PC-3 (cell line): ENCODE measurements at regions not wholly inside any gene's neighbourhood (a gene's known extent, or its start where the extent isn't known, plus 50 kb on each side); places are given as distances from the start of the nearest gene placed in this dataset.

Experiments used
- ATAC-seq: fragments of 200-7000 bp; cut with Tn5 transposase; 2 replicates; pipeline ENCODE4 v1.9.1; 2020; ENCODE audit warnings: mild to moderate bottlenecking, moderate library complexity
- BruUV-seq: library from RNA; stranded (reverse); fragments of 400-500 nt; replicated peaks from 2 replicates; lab custom pipeline; 2021; lab: Mats Ljungman, UMichigan
- CTCF ChIA-PET: fragments of 300-600 bp; sonication (Branson Sonifier 250); formaldehyde crosslinking; loops from one replicate; lab custom pipeline; 2022; ENCODE audit warnings: antibody characterized with exemption; lab: Charles Lee
- POLR2A ChIA-PET: fragments of 300-600 bp; sonication (Branson Sonifier 250); formaldehyde crosslinking; loops from one replicate; lab custom pipeline; 2022; ENCODE audit warnings: antibody characterized with exemption; ENCODE audit not compliant: unreplicated experiment; lab: Charles Lee
- DNase-seq: peaks from one replicate; pipeline ENCODE4 v3.0.0-alpha.2; 2015
- H2AFZ ChIP-seq: fragments of 300-600 bp; sonication (generic); 2 replicates; pipeline ENCODE4 v1.6.0; 2016; ENCODE audit warnings: antibody characterized with exemption, low read length
- H3F3A ChIP-seq: fragments of 300-600 bp; sonication (generic); one replicate; pipeline ENCODE4 v1.6.0; 2017; ENCODE audit warnings: antibody characterized with exemption, low read length, control low read depth, mild to moderate bottlenecking; ENCODE audit not compliant: unreplicated experiment
- H3K27ac ChIP-seq: fragments of 300-600 bp; sonication (generic); 2 replicates; pipeline ENCODE4 v1.5.1; 2016; ENCODE audit warnings: mild to moderate bottlenecking, low read length
- H3K27me3 ChIP-seq: fragments of 300-600 bp; sonication (generic); 2 replicates; pipeline ENCODE4 v1.6.1; 2016; ENCODE audit warnings: low read length, mixed read lengths
- H3K36me3 ChIP-seq: fragments of 300-600 bp; sonication (generic); 2 replicates; pipeline ENCODE4 v1.6.1; 2016; ENCODE audit warnings: low read depth, mixed run types, low read length, mixed read lengths
- H3K4me1 ChIP-seq: fragments of 300-600 bp; sonication (generic); 2 replicates; pipeline ENCODE4 v1.5.1; 2016; ENCODE audit warnings: low read length; ENCODE audit not compliant: insufficient read depth
- H3K4me2 ChIP-seq: fragments of 300-600 bp; sonication (generic); 2 replicates; pipeline ENCODE4 v1.6.0; 2016; ENCODE audit warnings: low read length
- H3K4me3 ChIP-seq: fragments of 300-600 bp; sonication (generic); 2 replicates; pipeline ENCODE4 v1.5.1; 2016; ENCODE audit warnings: mild to moderate bottlenecking, low read length, mixed read lengths
- H3K79me2 ChIP-seq: fragments of 300-600 bp; sonication (generic); 2 replicates; pipeline ENCODE4 v1.6.1; 2017; ENCODE audit warnings: low read length, mixed read lengths
- H3K9ac ChIP-seq: fragments of 300-600 bp; sonication (generic); 2 replicates; pipeline ENCODE4 v1.6.0; 2016; ENCODE audit warnings: mild to moderate bottlenecking, low read length
- H3K9me2 ChIP-seq: fragments of 300-600 bp; sonication (generic); replicated peaks from 2 replicates; pipeline ENCODE4 v1.6.1; 2016; ENCODE audit warnings: mixed run types, low read length, mixed read lengths
- H3K9me3 ChIP-seq: fragments of 300-600 bp; sonication (generic); 2 replicates; pipeline ENCODE4 v1.6.1; 2016; ENCODE audit warnings: low read length, mixed read lengths
- H4K20me1 ChIP-seq: fragments of 300-600 bp; sonication (generic); 2 replicates; pipeline ENCODE4 v1.6.1; 2016; ENCODE audit warnings: low read length, mixed read lengths
- EZH2 ChIP-seq: fragments of 300-600 bp; sonication (generic); IDR thresholded peaks from one replicate; pipeline ENCODE4 v1.6.1; 2017; ENCODE audit warnings: antibody characterized with exemption, mild to moderate bottlenecking, low read length; ENCODE audit not compliant: unreplicated experiment
- EZH2phosphoT487 ChIP-seq: fragments of 300-600 bp; sonication (generic); IDR thresholded peaks from 2 replicates; pipeline ENCODE4 v1.6.1; 2018; ENCODE audit warnings: mild to moderate bottlenecking, antibody characterized with exemption, low read length, borderline replicate concordance
- intact Hi-C: fragments of 100-400 bp; cut with micrococcal nuclease; formaldehyde crosslinking; loops from 2 replicates; pipeline ENCODE4 v1.9.0; 2023
- TF ChIP-seq, protein P1 (sequence below): fragments of 300-600 bp; sonication (generic); conservative IDR thresholded peaks from 2 replicates; pipeline ENCODE4 v1.5.1; 2017; ENCODE audit warnings: antibody characterized with exemption, low read depth, mild to moderate bottlenecking, low read length

DNA sequence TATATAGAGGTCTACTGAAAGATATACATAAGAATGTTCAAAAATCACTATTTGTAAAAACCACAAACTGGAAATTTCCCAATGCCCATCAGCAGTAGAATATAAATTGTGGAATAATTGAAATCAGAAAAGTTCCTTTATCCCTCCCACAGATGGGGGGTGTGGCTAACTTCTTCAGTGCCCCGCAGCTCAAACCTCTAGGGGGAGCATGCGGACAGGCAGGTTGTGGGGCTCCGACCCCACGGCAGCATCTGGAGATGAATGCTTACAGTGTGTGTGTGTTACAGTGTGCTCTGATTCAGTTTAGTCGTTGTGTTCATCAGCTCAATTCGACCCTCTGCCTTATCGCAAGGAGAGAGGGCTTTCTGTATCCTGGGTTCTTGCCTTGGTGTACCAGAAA, 262.1 kb upstream of the LRRC7 start:
- no peak overlapping the region for H3K4me3 ChIP-seq
- ChIA-PET CTCF (no interaction called here), POLR2A (no interaction called here)
- no peak overlapping the region for H3K9ac ChIP-seq
- intact Hi-C loops = no loop called here
- no peaks in the 10 kb centered on the region for H4K20me1 ChIP-seq
- no peaks in the 10 kb centered on the region for H3K9me3 ChIP-seq
- no peaks in the 10 kb centered on the region for H3K27me3 ChIP-seq
- no peaks in the 10 kb centered on the region for H3K4me1 ChIP-seq
- DNase-seq (peak; percentile 23), ATAC-seq (no peak)
- no peaks in the 10 kb centered on the region for H3K9me2 ChIP-seq
- H3K36me3 ChIP-seq = no peaks in the 10 kb centered on the region
- BruUV-seq = no TSS peak
- TF ChIP-seq EZH2phosphoT487 = no peak
- TF ChIP-seq, protein P1, sequence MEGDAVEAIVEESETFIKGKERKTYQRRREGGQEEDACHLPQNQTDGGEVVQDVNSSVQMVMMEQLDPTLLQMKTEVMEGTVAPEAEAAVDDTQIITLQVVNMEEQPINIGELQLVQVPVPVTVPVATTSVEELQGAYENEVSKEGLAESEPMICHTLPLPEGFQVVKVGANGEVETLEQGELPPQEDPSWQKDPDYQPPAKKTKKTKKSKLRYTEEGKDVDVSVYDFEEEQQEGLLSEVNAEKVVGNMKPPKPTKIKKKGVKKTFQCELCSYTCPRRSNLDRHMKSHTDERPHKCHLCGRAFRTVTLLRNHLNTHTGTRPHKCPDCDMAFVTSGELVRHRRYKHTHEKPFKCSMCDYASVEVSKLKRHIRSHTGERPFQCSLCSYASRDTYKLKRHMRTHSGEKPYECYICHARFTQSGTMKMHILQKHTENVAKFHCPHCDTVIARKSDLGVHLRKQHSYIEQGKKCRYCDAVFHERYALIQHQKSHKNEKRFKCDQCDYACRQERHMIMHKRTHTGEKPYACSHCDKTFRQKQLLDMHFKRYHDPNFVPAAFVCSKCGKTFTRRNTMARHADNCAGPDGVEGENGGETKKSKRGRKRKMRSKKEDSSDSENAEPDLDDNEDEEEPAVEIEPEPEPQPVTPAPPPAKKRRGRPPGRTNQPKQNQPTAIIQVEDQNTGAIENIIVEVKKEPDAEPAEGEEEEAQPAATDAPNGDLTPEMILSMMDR = peak; percentile 46
- H3K4me2 ChIP-seq = no peak overlapping the region
- no peak overlapping the region for H2AFZ ChIP-seq
- no peaks in the 10 kb centered on the region for H3K79me2 ChIP-seq
- no peaks in the 10 kb centered on the region for H3F3A ChIP-seq
- H3K27ac ChIP-seq = no peak overlapping the region

DNA sequence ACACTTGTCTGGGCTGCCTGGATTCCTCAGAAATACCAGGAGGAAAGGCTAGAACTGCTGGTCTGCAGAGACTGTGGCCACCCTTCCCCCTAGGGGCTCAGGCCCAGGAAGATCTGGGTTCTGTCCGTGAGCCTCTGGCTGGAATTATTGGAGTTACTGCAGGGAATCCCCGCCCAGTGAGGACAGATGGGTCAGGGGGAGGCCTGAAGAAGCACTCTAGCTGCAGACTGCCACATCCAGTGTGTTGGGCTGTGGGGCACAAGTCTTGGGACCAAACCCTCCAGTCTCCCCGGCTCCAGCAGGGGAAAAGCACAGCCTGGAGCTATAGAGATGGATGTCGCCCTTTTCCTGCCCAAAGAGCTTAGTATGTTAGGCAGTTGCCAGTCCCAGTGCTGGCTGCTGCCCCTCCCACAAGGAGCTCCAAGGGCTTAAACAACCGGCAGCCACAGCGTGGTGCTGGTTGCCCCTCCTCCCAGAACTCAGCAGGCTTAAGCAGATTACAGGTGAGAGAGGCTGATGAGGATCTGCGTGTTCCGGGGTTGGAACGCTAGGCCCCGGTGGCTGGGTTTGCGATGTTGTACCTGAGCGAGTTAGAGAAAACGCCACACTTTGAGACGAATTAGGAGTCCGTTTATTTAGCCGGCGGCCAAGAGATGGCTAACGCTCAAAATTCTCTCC, 255.5 kb upstream of the LRRC7 start:
- H3K79me2 ChIP-seq = no peaks in the 10 kb centered on the region
- H3K27me3 ChIP-seq = 0 out of 2 replicates have a peak, but pooled peaks cover 5% of the 10 kb centered on the region
- H3K9ac ChIP-seq = no peak overlapping the region
- H3K27ac ChIP-seq = no peak overlapping the region
- H2AFZ ChIP-seq = no peak overlapping the region
- H3K9me2 ChIP-seq = no peaks in the 10 kb centered on the region
- H3K4me3 ChIP-seq = no peak overlapping the region
- TF ChIP-seq EZH2 (no peak), EZH2phosphoT487 (no peak)
- TF ChIP-seq, protein P1 = no peak
- no TSS peak for BruUV-seq
- no peaks in the 10 kb centered on the region for H3K9me3 ChIP-seq
- ATAC-seq (no peak), DNase-seq (no peak)
- H3F3A ChIP-seq = no peaks in the 10 kb centered on the region
- no peaks in the 10 kb centered on the region for H4K20me1 ChIP-seq
- H3K4me2 ChIP-seq = no peak overlapping the region
- CTCF ChIA-PET = no interaction called here
- POLR2A ChIA-PET = no interaction called here
- H3K4me1 ChIP-seq = no peaks in the 10 kb centered on the region
- intact Hi-C loops = no loop called here
- no peaks in the 10 kb centered on the region for H3K36me3 ChIP-seq

DNA sequence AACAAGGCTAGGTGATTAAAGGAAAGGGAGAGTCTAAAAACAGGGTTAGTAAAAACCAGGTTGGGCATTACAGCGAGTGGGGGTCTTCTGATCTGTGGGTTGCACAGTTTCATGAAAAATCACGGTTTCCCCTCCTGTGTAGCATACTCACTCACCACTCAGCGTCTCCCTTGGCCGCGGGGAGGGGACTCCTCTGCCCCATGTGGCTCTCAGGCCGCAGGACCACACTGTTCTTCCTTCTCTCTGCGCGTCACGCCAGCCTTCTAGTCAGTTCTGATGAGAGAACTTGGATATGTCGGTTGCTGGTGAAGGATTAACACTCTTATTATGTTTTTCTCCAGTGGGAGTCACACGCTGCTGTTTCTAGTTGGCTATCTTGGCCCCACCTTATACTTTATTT, 254.6 kb upstream of the LRRC7 start:
- intact Hi-C loops = no loop called here
- CTCF ChIA-PET = no interaction called here
- TF ChIP-seq EZH2 = no peak
- TF ChIP-seq, protein P1 = no peak
- TF ChIP-seq EZH2phosphoT487 = no peak

More for the DNA sequence above, 254.6 kb upstream of the LRRC7 start:
- no peaks in the 10 kb centered on the region for H4K20me1 ChIP-seq
- H2AFZ ChIP-seq = no peak overlapping the region
- H3K79me2 ChIP-seq = no peaks in the 10 kb centered on the region
- BruUV-seq = no TSS peak
- ATAC-seq (no peak), DNase-seq (no peak)
- no peaks in the 10 kb centered on the region for H3K4me1 ChIP-seq
- H3K4me3 ChIP-seq = no peak overlapping the region
- no peak overlapping the region for H3K9ac ChIP-seq
- 0 out of 2 replicates have a peak, but pooled peaks cover 5% of the 10 kb centered on the region for H3K27me3 ChIP-seq
- H3F3A ChIP-seq = no peaks in the 10 kb centered on the region
- no peaks in the 10 kb centered on the region for H3K9me2 ChIP-seq
- H3K9me3 ChIP-seq = no peaks in the 10 kb centered on the region
- H3K36me3 ChIP-seq = no peaks in the 10 kb centered on the region
- POLR2A ChIA-PET = no interaction called here
- no peak overlapping the region for H3K4me2 ChIP-seq
- H3K27ac ChIP-seq = no peak overlapping the region
